ENCODE measurements at regions not wholly inside any gene's neighbourhood (a gene's known extent, or its start where the extent isn't known, plus 50 kb on each side); places are given as distances from the start of the nearest gene placed in this dataset.
"Not testable (repeated sequence)": the region's sequence is repeated elsewhere in the genome, so short reads cannot be mapped to it uniquely, and the experiment has no call there.

GRCh38 chr4:149202117-149202516 lies 613.5 kb downstream of the IQCM start:
- DNase-seq = no peak

DNA sequence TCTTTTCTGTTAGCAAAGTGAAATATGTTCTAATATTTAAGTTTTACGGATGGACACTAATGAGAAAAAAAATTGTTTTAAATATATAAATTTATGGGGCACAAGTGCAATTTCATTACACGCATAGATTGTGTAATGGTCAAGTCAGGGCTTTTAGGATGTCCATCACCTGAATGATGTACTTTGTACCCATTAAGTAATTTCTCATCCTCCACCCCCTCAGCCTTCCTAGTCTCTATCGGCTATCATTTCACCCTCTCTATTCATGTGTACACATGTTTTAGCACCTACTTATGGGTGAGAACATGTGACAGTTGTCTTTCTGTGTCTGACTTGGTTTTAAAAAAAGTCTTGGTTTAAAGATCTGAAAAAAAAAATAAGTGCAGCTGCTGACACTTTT lies 616.0 kb downstream of the IQCM start:
- DNase-seq = no peak

- no peak for DNase-seq
Observed at GRCh38 chr4:149194061-149194460, 621.6 kb downstream of the IQCM start.

DNA sequence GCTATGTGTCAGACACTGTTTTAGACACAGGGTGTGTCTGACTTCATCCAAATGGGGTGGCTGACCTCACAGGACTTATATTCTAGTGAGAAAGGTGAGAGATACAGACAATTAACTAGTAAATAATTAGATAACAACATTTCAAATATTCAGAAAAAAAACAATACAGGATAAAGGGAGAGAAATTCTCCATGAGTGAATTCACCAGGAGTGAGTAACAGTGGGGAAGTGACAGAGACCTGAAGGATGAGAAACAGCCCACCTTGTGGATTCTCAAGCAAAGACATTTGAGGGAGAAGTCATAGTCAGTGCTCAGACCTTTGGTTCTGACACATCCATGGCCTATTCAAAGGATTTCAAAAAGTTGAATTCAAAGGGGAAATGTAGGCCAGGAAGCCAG lies 627.9 kb downstream of the IQCM start:
- DNase-seq = no peak

DNA sequence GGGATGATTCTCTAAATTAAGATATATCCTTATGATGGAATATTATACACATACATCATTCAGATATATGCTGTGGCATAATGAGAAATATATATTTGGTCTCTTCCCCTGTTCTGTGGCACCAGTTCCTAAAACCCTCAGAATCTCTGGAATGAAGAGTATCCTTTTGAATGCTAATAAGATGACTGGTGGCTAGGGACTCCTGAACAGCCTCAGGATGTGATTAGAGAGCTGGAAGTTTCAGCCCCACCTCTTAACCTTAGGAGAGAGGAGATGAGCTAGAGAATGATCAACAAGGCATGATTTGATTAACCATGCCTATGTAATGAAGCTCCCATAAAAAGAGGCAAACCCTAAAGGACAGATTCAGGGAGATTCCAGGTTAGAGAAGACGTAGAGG lies 632.0 kb downstream of the IQCM start:
- no peak for DNase-seq

GRCh38 chr4:149181459-149181858 lies 634.2 kb downstream of the IQCM start:
- not testable (repeated sequence) for DNase-seq

GRCh38 chr4:149176039-149176438 lies 639.6 kb downstream of the IQCM start:
- DNase-seq = no peak

DNA sequence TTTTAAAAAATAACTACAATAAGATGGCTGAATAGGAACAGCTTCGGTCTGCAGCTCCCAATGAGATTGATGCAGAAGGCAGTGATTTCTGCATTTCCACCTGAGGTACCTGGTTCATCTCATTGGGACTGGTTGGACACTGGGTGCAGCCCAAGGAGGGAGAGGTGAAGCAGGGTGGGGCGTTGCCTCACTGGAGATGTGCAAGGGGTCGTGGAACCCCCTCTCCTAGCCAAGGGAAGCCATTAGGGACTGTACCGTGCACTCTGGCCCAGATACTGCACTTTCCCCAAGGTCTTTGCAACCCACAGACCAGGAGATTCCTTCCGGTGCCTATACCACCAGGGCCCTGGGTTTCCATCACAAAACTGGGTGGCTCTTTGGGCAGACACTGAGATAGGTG lies 640.1 kb downstream of the IQCM start:
- DNase-seq = no peak

DNA sequence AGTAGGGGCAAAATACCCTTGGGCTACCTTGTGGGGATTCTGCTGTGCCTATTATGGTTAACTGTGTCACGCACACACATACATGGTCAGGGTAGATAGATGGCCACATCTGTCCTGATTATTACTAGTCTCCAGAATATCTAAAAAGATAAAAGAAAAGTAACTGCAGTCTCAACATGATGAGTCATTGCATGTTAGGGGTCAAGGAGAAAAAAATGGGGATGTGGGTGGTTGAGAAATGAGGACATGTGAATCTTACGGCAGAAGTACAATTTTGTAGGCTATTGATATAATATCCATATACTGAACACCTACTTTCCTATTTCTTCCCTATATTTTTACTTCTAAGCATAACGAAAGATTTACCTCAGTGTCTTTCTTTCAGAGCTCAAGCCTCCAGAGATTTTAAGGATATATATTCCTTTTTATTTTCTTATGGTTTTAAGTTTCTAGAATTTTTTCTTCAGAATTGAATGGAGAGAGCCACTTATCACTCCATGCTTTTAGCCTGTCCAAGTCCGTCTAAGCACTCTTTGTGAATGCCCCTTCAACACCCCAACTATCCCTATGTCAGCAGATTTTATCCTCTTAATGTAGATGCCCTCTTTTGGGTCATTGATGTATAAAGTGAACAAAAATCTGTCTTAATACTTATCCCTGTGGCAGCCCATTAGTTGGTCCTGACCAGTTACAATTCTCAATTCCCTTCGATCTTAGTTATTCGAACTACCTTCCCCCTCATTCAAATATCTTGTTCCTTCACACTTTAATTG lies 642.2 kb downstream of the IQCM start:
- no peak for DNase-seq

DNA sequence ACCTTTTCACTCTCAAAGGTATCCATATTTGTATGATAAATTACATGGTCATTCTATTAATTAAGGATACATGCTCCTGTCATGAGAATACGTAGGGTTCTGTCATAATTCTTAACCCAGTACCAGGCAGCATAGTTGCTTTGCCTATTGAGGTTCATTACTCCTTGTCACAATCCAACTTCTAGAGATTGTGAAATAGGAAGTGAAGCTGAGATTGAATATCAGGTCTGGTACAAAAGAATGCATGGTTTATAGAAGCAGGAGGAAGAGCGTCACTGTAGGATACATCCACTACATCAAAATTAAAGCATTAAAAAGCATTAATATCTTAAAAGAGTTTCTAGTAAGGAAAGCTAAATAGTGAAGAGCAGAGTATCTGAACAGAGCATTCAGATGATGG lies 647.0 kb downstream of the IQCM start:
- DNase-seq = no peak

DNA sequence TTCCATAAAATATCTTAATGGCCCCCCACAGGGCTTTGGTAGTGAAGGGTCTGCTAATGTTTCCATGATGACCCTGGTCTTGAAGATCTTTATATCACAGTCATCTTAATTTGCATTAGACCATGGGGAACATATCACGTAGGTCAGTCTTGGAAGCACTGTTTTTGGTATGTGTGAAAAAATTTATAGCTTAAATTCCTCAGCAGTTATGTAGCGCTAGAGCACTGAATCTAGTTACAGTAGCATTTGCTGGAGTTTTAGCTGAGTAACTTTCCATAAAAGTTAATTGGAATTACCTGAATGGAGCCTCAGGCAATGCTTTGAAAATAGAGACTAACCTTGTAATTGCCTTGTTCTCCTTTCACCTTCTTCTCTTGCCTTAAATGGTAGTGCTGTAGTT lies 648.8 kb downstream of the IQCM start:
- DNase-seq = no peak

GRCh38 chr4:149166365-149166764 lies 649.3 kb downstream of the IQCM start:
- DNase-seq = no peak

- no peak for DNase-seq
Observed at GRCh38 chr4:149164282-149164681, 651.4 kb downstream of the IQCM start.

DNA sequence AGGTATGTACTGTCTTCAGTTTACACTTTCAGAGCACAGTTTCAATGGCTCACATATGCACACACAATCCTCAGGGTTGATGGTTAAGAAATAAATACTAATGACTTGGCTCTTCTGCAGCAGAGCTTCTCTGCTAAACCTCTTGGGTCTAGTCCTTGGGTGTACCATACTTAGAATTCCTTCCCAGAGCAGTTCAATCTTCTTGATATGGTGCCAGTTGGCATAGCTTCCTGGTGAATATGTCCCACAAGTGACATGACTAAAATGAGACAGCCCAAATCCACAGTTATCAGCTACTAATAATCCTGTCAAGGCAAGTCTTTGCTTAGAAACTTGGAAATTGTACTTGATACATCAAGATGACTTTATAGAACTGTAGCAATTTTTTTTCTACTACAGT lies 654.4 kb downstream of the IQCM start:
- DNase-seq = no peak

DNA sequence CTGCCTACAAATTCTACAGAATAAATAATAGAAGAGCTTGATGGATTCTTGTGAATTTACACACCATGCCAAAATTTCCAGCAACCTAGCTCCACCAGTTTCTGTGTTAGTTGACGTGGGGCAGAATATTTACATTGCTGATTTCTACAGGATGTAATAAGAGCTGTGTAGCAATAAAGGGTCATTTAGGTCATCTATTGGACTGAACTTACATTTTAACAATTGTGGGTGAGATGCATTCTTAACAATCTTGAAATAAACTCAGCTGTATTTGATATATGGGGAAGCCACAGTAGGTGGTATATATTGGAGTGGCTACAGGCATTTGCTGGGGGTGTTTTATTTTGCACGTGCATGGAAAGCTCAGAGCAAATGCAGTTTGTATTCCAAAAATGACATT lies 655.3 kb downstream of the IQCM start:
- no peak for DNase-seq

GRCh38 chr4:149158817-149159216 lies 656.8 kb downstream of the IQCM start:
- DNase-seq = no peak

DNA sequence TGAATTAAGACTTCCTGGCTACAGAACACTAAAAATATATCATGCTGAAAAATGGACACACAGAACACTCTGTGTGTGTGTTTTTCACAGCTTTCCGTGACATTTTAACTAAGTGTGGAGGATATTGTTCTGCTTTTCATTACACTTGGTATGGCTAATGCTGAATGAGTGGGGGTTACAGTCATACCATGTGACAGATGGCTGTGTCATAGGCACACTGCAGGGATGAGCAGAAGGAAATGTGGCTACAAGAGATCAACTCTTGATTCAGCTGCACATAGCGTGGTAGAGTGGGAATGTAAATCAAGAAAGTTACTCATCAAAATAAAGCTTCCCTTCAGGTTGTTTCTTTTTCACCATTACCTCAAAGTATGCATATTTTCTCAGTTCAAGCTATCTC lies 669.8 kb downstream of the IQCM start:
- DNase-seq = no peak

- no peak for DNase-seq
Observed at GRCh38 chr4:149144060-149144459, 671.6 kb downstream of the IQCM start.

GRCh38 chr4:149141391-149141790 lies 674.3 kb downstream of the IQCM start:
- DNase-seq = no peak

DNA sequence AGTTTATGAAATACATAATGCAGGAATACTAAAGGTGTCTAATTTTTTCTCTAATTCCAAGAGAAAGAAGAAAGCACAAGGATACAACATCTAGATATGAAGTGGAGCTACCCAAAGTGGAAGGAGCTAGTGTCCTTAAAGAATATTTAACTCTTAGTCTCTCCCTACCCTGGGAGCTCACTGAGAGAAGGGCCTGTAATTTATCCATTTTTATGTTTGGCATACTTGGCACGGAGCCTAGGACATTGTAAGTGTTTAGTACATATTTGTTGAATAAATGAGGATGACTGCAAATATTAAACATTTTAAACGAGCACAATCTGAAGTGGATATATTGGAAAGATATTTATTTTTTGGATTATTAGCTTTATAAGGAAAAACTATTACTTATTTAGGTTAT lies 674.8 kb downstream of the IQCM start:
- DNase-seq = no peak

GRCh38 chr4:149136951-149137620 lies 678.6 kb downstream of the IQCM start:
- no peak for DNase-seq

- DNase-seq = no peak
Observed at GRCh38 chr4:149135062-149135461, 680.6 kb downstream of the IQCM start.

DNA sequence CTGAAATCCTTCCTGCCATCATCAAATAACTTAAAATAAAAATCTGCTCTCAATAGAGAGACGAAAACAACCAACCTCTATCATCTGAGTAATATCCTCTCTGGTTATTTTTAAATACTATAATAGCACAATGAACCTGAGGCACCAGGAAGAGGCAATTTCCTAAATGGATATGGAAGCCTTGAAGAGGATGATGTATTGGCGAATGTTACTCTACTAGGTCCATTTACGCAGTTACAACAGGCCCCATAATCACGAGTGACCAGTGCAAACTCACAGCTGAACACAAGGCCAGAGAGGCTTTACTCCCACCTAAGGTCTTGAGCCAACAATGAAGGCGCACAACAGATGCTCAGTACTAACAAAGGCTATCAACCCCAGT lies 678.8 kb upstream of the NR3C2 start:
- no peak for DNase-seq

DNA sequence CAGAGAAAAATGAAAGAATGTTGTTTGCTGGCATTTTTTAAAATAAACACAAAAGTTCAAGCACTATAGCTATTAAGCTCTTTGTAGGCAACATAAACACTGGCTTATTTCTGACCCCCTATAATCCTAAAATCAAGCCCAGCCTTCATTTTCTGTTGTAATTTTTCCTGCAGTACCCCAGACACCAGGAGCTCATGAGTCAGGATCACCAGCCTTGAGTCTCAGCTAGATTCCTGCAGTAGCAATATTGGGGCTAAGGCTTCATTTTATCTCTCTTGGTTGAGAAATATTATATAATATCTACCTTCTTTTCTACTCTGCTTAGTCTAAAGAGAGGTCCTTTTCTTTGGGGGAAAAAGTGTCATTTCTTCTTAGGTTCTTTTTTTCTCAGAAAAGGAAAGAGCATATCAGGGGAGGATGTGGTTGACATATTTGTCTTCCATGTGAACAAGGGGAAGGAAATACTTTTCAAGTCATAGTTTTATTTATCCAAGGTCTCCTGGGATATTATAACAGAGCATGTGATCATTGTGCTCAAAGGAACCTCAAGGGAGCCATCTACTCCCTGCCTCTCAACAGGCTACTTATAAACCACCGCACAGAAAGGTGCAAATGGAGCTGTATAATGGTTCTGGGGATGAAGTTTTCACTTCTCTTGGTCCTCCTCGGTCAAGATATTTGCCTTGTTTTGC lies 678.3 kb upstream of the NR3C2 start:
- DNase-seq = no peak
